PC-9 (cell line): ENCODE measurements at regions not wholly inside any gene's neighbourhood (a gene's known extent, or its start where the extent isn't known, plus 50 kb on each side); places are given as distances from the start of the nearest gene placed in this dataset.

Experiments
- BruUV-seq: library from RNA; stranded (reverse); fragments of 400-500 nt; replicated peaks from 2 replicates; lab custom pipeline; 2021; lab: Mats Ljungman, UMichigan
- CTCF ChIA-PET: fragments of 300-600 bp; sonication (Branson Sonifier 250); formaldehyde crosslinking; loops from one replicate; lab custom pipeline; 2022; ENCODE audit warnings: antibody characterized with exemption; lab: Charles Lee
- POLR2A ChIA-PET: fragments of 300-600 bp; sonication (Branson Sonifier 250); formaldehyde crosslinking; loops from one replicate; lab custom pipeline; 2022; ENCODE audit warnings: antibody characterized with exemption; ENCODE audit not compliant: unreplicated experiment; lab: Charles Lee
- DNase-seq, 2 experiments: peaks; one replicate each; pipeline versions ENCODE4 v3.0.0 to v3.0.0-alpha.2; 2015 to 2022; ENCODE audit warnings: mixed read lengths in 1 of 2
- H2AFZ ChIP-seq: fragments of 200-600 bp; sonication (generic); 2 replicates; pipeline ENCODE4 v1.8.1; 2017; ENCODE audit warnings: antibody characterized with exemption
- H3F3A ChIP-seq: fragments of 200-600 bp; sonication (generic); 2 replicates; pipeline ENCODE4 v1.8.1; 2017; ENCODE audit warnings: antibody characterized with exemption, mild to moderate bottlenecking, low read depth; ENCODE audit not compliant: insufficient read depth
- H3K27ac ChIP-seq: fragments of 200-600 bp; sonication (generic); 2 replicates; pipeline ENCODE4 v1.6.1; 2016; ENCODE audit warnings: mixed run types
- H3K27me3 ChIP-seq: fragments of 200-600 bp; sonication (generic); 2 replicates; pipeline ENCODE4 v1.6.1; 2016; ENCODE audit warnings: low read depth, mixed run types; ENCODE audit not compliant: insufficient read depth
- H3K36me3 ChIP-seq: fragments of 200-600 bp; sonication (generic); 2 replicates; pipeline ENCODE4 v1.6.1; 2016; ENCODE audit warnings: low read depth, mixed run types
- H3K4me1 ChIP-seq: fragments of 200-600 bp; sonication (generic); replicated peaks from 2 replicates; pipeline ENCODE4 v1.6.1; 2016; ENCODE audit warnings: mixed run types; ENCODE audit not compliant: insufficient read depth
- H3K4me2 ChIP-seq: fragments of 200-600 bp; sonication (generic); 2 replicates; pipeline ENCODE4 v1.6.1; 2017; ENCODE audit warnings: mixed run types
- H3K4me3 ChIP-seq: fragments of 200-600 bp; sonication (generic); 2 replicates; pipeline ENCODE4 v1.6.1; 2016; ENCODE audit warnings: mixed run types
- H3K79me2 ChIP-seq: fragments of 200-600 bp; sonication (generic); 2 replicates; pipeline ENCODE4 v1.6.1; 2017; ENCODE audit warnings: low read depth, mixed run types
- H3K9me2 ChIP-seq: fragments of 200-600 bp; sonication (generic); 2 replicates; pipeline ENCODE4 v1.8.1; 2017; ENCODE audit warnings: mild to moderate bottlenecking; ENCODE audit not compliant: insufficient read depth
- H3K9me3 ChIP-seq: fragments of 200-600 bp; sonication (generic); 2 replicates; pipeline ENCODE4 v1.8.1; 2016; ENCODE audit warnings: low read depth; ENCODE audit not compliant: insufficient read depth
- H4K20me1 ChIP-seq: fragments of 200-600 bp; sonication (generic); 2 replicates; pipeline ENCODE4 v1.8.1; 2017; ENCODE audit not compliant: insufficient read depth
- EZH2 ChIP-seq: fragments of 200-600 bp; sonication (generic); IDR thresholded peaks from 2 replicates; pipeline ENCODE4 v1.8.0; 2017; ENCODE audit warnings: antibody characterized with exemption, low read depth
- intact Hi-C: fragments of 100-400 bp; cut with micrococcal nuclease; formaldehyde crosslinking; loops from one replicate; pipeline ENCODE4 v1.10.0; 2022; ENCODE audit not compliant: unreplicated experiment
- TF ChIP-seq, protein P1 (sequence below): fragments of 200-600 bp; sonication (generic); conservative IDR thresholded peaks from 2 replicates; pipeline ENCODE4 v1.6.1; 2017; ENCODE audit warnings: mixed run types, antibody characterized with exemption, mild to moderate bottlenecking, moderate library complexity

GRCh38 chr18:77996737-77997136 is 747.1 kb downstream of the GALR1 start:
- CTCF ChIA-PET, result no interaction called here
- no TSS peak for BruUV-seq
- TF ChIP-seq, protein P1, sequence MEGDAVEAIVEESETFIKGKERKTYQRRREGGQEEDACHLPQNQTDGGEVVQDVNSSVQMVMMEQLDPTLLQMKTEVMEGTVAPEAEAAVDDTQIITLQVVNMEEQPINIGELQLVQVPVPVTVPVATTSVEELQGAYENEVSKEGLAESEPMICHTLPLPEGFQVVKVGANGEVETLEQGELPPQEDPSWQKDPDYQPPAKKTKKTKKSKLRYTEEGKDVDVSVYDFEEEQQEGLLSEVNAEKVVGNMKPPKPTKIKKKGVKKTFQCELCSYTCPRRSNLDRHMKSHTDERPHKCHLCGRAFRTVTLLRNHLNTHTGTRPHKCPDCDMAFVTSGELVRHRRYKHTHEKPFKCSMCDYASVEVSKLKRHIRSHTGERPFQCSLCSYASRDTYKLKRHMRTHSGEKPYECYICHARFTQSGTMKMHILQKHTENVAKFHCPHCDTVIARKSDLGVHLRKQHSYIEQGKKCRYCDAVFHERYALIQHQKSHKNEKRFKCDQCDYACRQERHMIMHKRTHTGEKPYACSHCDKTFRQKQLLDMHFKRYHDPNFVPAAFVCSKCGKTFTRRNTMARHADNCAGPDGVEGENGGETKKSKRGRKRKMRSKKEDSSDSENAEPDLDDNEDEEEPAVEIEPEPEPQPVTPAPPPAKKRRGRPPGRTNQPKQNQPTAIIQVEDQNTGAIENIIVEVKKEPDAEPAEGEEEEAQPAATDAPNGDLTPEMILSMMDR, result no peak
- no peak for TF ChIP-seq EZH2

GRCh38 chr18:78001811-78002210 is 752.2 kb downstream of the GALR1 start:
- H3K9me3 ChIP-seq, result no peaks in the 10 kb centered on the region

More at GRCh38 chr18:77996737-77997136, 747.1 kb downstream of the GALR1 start:
- Histone ChIP-seq H3K4me3 (no peak overlapping the region), H3K27ac (no peak overlapping the region), H3K79me2 (no peaks in the 10 kb centered on the region), H3F3A (no peaks in the 10 kb centered on the region), H2AFZ (no peak overlapping the region), H4K20me1 (no peaks in the 10 kb centered on the region), H3K4me1 (no peaks in the 10 kb centered on the region), H3K27me3 (peaks cover 27% of the 10 kb centered on the region), H3K4me2 (no peak overlapping the region), H3K9me3 (no peaks in the 10 kb centered on the region), H3K9me2 (no peaks in the 10 kb centered on the region), H3K36me3 (no peaks in the 10 kb centered on the region)
- no peak for DNase-seq
- intact Hi-C loops, result no loop called here
- POLR2A ChIA-PET, result interaction anchor here (0.7 kb wide), 1 partner anchor 85 kb away, joined by 5 read pairs; no protein-coding TSS in a partner anchor

GRCh38 chr18:78006006-78006773 is 756.5 kb downstream of the GALR1 start:
- Histone ChIP-seq H3K4me1 (no peaks in the 10 kb centered on the region), H3K36me3 (no peaks in the 10 kb centered on the region), H3F3A (no peaks in the 10 kb centered on the region), H3K79me2 (no peaks in the 10 kb centered on the region), H3K4me2 (no peak overlapping the region), H2AFZ (no peak overlapping the region), H3K9me3 (no peaks in the 10 kb centered on the region), H3K9me2 (no peaks in the 10 kb centered on the region), H3K27ac (no peak overlapping the region), H3K27me3 (peaks cover 19% of the 10 kb centered on the region), H4K20me1 (no peaks in the 10 kb centered on the region), H3K4me3 (no peak overlapping the region)
- TF ChIP-seq, protein P1, result no peak
- no peak for TF ChIP-seq EZH2
- no TSS peak for BruUV-seq
- no peak for DNase-seq
- CTCF ChIA-PET, result no interaction called here
- POLR2A ChIA-PET, result no interaction called here
- intact Hi-C loops, result no loop called here

More at GRCh38 chr18:78001811-78002210, 752.2 kb downstream of the GALR1 start:
- H3K79me2 ChIP-seq, result no peaks in the 10 kb centered on the region
- H3F3A ChIP-seq, result no peaks in the 10 kb centered on the region
- intact Hi-C loops, result no loop called here
- H2AFZ ChIP-seq, result no peak overlapping the region
- no peaks in the 10 kb centered on the region for H4K20me1 ChIP-seq
- no peaks in the 10 kb centered on the region for H3K9me2 ChIP-seq
- no TSS peak for BruUV-seq
- ChIA-PET POLR2A (no interaction called here), CTCF (no interaction called here)
- no peak for DNase-seq
- H3K4me1 ChIP-seq, result no peaks in the 10 kb centered on the region
- H3K27ac ChIP-seq, result no peak overlapping the region
- H3K4me2 ChIP-seq, result no peak overlapping the region
- TF ChIP-seq, protein P1, result no peak
- TF ChIP-seq EZH2, result no peak
- H3K36me3 ChIP-seq, result no peaks in the 10 kb centered on the region
- no peak overlapping the region for H3K4me3 ChIP-seq
- peaks cover 17% of the 10 kb centered on the region for H3K27me3 ChIP-seq
